Posterior vena cava (tissue), 2 donors: ENCODE measurements at regions not wholly inside any gene's neighbourhood (a gene's known extent, or its start where the extent isn't known, plus 50 kb on each side); places are given as distances from the start of the nearest gene placed in this dataset.
A peak's percentile ranks its signal among the peaks of the same experiment; 100 is the strongest.
"Not testable (repeated sequence)": the region's sequence is repeated elsewhere in the genome, so short reads cannot be mapped to it uniquely, and the experiment has no call there.

Experiments used
- DNase-seq: peaks from one replicate; pipeline ENCODE4 v3.0.0-alpha.2; 2020; ENCODE audit warnings: low spot score
- intact Hi-C, 2 donors: fragments of 100-400 bp; cut with DNase I; formaldehyde crosslinking; loops; one replicate each; pipeline versions ENCODE4 v1.14.1 to v1.14.2; 2022 to 2023
- donor health status: DM: yes; HTN: yes; CAD: no.
- donor health status: DM: yes; HTN: yes; CAD: no.

DNA sequence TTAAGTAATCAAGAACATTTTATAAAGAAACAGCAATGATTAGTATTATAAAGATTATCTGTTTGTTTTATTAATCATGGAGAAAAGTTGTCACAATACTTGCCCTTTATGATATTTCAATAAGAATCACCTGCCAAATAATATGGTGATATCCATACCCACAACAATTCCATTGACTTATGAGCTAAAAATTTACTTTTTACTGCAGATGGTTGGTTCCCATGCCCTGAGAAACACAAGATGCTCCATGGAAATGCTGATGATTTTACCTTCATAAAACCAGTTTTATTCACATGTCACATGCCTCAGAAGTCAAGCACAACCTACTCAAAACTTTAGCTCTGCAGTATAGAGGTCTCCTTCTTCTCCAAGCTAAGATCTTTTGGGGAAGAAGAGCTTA, 293.6 kb downstream of the SPATA31A1 start:
- intact Hi-C loops, DNase-seq: not testable (repeated sequence)

GRCh38 chr9:39656960-39657603, 301.6 kb downstream of the SPATA31A1 start:
- intact Hi-C loops, DNase-seq: not testable (repeated sequence)

GRCh38 chr9:39663020-39663419, 307.6 kb downstream of the SPATA31A1 start:
- DNase-seq, intact Hi-C loops: not testable (repeated sequence)

DNA sequence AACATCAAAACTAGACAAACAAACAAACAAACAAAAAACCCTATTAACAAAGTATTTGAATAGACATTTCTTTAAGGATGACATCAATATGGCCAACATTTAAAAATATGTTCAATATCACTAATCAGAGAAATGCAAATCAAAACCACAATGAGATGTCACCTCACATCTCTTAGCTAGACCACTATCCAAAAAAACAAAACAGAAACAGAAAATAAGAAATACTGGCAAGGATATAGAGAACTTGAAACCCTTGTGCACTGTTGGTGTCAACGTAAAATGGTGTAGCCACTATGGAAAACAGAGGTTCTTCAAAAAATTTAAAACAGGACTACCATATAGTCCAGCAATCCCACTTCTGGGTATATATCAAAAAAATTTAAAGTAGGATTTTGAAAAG, 308.2 kb downstream of the SPATA31A1 start:
- DNase-seq, intact Hi-C loops: not testable (repeated sequence)

DNA sequence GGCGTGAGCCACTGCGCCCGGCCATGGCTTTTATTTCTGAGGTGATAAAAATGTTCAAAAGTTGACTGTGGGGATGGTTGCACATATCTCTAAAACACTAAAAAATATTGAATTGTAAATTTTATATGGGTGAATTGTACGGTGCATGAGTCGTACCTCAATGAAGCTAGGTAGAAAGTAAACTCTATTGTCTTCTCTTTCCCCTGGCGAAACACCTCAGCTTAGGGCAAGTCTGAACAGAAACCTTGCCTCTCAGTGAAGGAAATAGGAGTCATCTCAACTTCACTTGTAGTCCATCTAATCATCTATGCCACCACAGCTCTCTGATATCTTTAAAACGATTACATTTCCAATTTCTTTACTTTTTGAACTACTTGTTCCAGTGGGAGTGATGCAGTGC, 309.6 kb downstream of the SPATA31A1 start:
- intact Hi-C loops, DNase-seq: not testable (repeated sequence)

GRCh38 chr9:39674437-39675210, 319.2 kb downstream of the SPATA31A1 start:
- intact Hi-C loops, DNase-seq: not testable (repeated sequence)

DNA sequence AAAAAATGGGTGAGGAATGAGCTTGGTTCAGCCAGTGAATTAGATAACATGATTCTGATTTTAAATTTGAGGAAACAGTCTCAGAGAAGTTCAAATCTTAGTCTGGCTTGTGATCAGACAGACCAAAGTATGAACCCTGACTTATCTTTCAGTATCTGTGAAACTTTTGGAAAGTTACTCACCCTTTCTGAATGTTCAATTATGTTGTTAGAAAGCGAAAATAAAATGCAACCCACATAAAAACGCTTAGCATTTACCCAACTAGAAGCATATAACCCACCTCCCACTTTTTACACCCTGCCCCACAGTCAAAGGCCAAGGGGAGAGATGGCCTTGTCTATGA, 319.7 kb downstream of the SPATA31A1 start:
- intact Hi-C loops, DNase-seq: not testable (repeated sequence)

DNA sequence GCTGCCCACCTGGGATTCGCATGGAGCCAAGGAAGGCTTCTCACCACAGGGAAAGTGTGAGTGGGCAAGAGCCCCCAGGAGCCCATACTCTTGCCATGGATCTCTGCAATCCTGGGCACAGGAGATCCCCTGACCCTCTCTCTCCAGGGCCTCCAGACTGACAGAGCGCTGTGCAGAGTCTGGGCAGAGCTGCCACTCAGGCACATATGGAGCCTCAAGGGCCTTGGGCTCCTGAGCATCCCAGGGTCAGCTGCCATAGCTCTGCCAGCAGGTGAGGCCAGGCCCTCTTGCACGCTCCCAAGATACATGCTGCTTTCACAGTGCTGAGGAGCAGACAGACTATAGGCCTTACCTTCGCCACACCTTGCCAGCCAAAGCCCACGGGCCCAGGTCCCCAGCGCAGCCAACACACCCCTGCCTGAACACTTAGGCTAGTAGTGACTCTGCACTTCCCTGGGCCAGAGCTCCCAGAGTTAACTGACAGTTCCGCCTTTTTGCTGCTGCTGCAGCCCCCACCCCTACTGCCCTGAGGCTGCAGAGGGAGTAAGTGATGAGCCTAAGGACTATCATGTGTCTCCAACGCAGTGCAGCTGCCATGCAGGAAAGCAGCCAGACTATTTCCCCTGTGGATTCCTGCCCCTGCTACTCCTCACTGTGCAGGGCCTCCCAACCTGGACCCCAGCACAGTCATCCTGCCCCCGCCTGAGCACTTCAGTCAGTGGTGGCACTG, 323.2 kb downstream of the SPATA31A1 start:
- intact Hi-C loops, DNase-seq: not testable (repeated sequence)

- DNase-seq, intact Hi-C loops: not testable (repeated sequence)
These were observed 325.4 kb downstream of the SPATA31A1 start for GRCh38 chr9:39680694-39681401.

DNA sequence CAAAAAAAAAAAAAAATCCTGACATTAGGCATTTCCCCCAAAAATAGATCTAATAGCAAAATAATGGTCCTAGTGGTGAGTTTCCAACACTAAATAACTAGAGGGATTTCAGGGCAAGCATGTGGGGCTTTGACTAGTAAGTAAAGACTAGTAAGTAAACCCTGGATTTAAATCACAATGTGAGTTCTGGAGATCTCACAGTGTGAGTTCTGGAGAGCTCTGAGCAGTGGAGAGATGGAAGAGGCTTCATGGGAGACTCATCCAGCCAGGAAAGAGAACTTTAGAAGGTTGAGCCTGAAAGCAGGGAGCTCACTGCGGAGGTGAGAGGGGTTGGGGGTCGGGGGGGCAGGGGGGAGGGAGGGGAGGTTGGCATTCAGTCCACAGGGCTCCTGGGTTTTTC, 373.4 kb downstream of the SPATA31A1 start:
- intact Hi-C loops, DNase-seq: not testable (repeated sequence)

- DNase-seq, intact Hi-C loops: not testable (repeated sequence)
These were observed 389.4 kb downstream of the SPATA31A1 start for GRCh38 chr9:39744898-39745297.

DNA sequence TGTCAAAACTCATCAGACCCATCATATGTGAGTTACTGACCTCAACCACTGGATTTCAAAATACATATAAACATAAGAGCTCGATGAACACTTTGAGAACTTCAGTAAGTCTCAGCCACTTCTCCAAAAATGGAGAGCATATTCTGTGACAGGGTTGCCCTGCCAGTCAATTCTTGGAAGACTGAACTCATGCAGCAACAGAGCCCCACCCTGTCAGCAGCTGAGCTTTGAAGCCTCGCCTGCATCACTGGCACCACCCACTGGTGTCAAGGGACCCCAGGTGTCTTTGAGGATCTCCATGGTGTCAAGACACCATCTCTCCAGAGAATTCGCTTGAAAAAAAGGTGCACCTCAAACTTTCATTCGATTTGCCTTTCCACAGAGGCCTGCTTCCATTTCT, 420.1 kb downstream of the SPATA31A1 start:
- DNase-seq, intact Hi-C loops: not testable (repeated sequence)

GRCh38 chr9:39791356-39791755, 435.9 kb downstream of the SPATA31A1 start:
- intact Hi-C loops: not testable (repeated sequence)
- DNase-seq: peak; percentile 81

GRCh38 chr9:39797935-39798334, 442.5 kb downstream of the SPATA31A1 start:
- intact Hi-C loops: not testable (repeated sequence)
- DNase-seq: peak; percentile 64

GRCh38 chr9:39799252-39799651, 443.8 kb downstream of the SPATA31A1 start:
- peak; percentile 38 for DNase-seq
- intact Hi-C loops: not testable (repeated sequence)

DNA sequence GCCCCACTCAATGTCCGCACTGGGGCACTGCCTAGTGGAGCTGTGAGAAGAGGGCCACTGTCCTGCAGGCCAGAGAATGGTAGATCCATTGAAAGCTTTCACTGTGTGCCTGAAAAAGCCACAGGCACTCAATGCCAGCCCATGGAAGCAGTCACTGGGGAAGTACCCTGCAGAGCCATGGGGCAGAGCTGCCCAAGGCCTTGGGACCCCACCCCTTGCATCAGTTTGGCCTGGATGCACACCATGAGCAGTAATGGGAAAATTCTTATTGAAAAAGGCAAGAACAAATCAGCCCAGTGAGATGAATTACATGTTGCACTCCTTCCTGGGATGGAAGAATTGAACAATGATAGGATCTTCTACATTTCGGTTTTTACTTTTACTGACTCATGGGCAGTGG, 447.1 kb downstream of the SPATA31A1 start:
- DNase-seq: peak; percentile 56
- intact Hi-C loops: not testable (repeated sequence)

GRCh38 chr9:39809401-39810226, 454.1 kb downstream of the SPATA31A1 start:
- peak; percentile 88 for DNase-seq
- intact Hi-C loops: not testable (repeated sequence)

- not testable (repeated sequence) for DNase-seq
These were observed 454.9 kb downstream of the SPATA31A1 start for GRCh38 chr9:39810401-39810800.

GRCh38 chr9:39811615-39812014, 456.1 kb downstream of the SPATA31A1 start:
- DNase-seq, intact Hi-C loops: not testable (repeated sequence)

More at GRCh38 chr9:39810401-39810800, 454.9 kb downstream of the SPATA31A1 start:
- intact Hi-C loops: not testable (repeated sequence)
